Right atrium auricular region (tissue), 2 donors: ENCODE measurements at regions not wholly inside any gene's neighbourhood (a gene's known extent, or its start where the extent isn't known, plus 50 kb on each side); places are given as distances from the start of the nearest gene placed in this dataset.
"Not testable (repeated sequence)": the region's sequence is repeated elsewhere in the genome, so short reads cannot be mapped to it uniquely, and the experiment has no call there.

Experiments used
- DNase-seq: peaks from one replicate; pipeline ENCODE4 v3.0.0-alpha.2; 2019; ENCODE audit warnings: low spot score
- H3K27ac ChIP-seq, 2 donors: fragments of 200-600 bp; sonication (generic); 1 replicate in 1 of 2; 2 replicates in 1 of 2; pipeline ENCODE4 v1.5.1; 2016 to 2019
- H3K27me3 ChIP-seq, 2 donors: fragments of 200-600 bp; sonication (generic); one replicate each; pipeline versions ENCODE4 v1.5.1 to v1.6.0; 2017 to 2019
- H3K36me3 ChIP-seq: fragments of 200-600 bp; sonication (generic); one replicate; pipeline ENCODE4 v1.5.1; 2016
- H3K4me1 ChIP-seq, 2 donors: fragments of 200-600 bp; sonication (generic); one replicate each; pipeline versions ENCODE4 v1.5.1 to v1.6.0; 2017 to 2019
- H3K4me3 ChIP-seq, 2 donors: fragments of 200-600 bp; sonication (generic); 1 replicate in 1 of 2; 2 replicates in 1 of 2; pipeline ENCODE4 v1.5.1; 2017 to 2019; ENCODE audit warnings: mild to moderate bottlenecking in 1 of 2, moderate library complexity in 1 of 2
- H3K9me3 ChIP-seq, 2 donors: fragments of 200-600 bp; sonication (generic); one replicate each; pipeline ENCODE4 v1.5.1; 2019
- TF ChIP-seq, protein P1 (sequence below), 2 donors: fragments of 200-600 bp; sonication (generic); IDR thresholded peaks; one replicate each; pipeline ENCODE4 v1.5.1; 2019; ENCODE audit warnings: antibody characterized with exemption in 2 of 2

DNA sequence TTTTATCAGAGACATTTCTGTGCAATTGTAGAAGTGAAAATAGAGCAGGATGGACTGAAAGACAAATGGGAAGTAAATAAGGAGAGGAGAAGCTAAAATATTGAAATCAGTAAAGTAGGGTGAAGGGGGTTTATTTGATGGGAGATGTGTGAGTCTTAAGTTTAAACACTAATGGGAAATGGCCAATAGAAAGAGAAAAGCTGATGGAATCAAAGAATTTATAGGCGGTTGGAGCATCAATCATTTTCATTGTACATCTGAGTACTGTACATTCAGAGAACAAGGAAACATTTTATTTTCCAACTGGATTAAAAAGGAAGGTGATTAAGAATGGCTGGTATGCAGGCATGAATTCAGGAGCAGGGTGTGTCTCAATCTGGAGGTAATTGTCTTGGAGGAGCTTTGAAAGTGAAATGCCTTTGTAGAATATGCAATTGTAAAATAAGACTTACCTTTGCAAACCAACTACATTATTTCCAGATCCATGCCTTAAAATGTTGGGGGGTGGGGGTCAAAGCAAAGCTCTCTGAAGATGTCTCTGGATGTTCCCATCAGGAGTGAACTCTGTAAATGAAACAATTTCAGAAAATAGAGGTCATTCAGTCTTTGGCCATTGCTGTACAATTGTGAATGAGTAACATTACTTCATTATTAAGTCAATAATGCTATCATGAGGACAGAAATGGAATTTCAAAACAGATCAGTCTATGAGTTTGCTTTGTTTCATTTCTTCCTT lies 227.4 kb downstream of the SPATA31A1 start:
- H3K9me3 ChIP-seq, H3K4me1 ChIP-seq, H3K4me3 ChIP-seq, H3K27me3 ChIP-seq, H3K36me3 ChIP-seq, DNase-seq: not testable (repeated sequence)
- peak overlapping the region in 1 of 2 donors; percentile 61 for H3K27ac ChIP-seq

DNA sequence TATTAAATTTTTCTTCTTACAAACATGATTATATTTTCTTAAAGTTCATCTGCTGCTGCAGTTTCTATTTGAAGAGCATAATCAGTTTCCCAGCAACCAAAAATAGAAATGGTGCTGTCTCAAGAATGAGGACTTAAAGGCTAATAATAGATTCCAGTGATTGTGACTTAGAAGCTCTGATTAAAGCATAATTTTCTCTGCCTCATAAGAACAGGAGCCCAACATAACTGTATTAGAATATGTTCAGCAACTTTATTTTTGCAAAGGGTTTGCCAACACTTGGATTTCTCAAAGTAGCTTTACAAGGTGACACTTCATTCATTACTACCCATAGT lies 227.9 kb downstream of the SPATA31A1 start:
- peak overlapping the region in 1 of 2 donors; percentile 61 for H3K27ac ChIP-seq
- not testable (repeated sequence) for H3K27me3 ChIP-seq, DNase-seq, H3K36me3 ChIP-seq, H3K4me1 ChIP-seq, H3K4me3 ChIP-seq, H3K9me3 ChIP-seq

DNA sequence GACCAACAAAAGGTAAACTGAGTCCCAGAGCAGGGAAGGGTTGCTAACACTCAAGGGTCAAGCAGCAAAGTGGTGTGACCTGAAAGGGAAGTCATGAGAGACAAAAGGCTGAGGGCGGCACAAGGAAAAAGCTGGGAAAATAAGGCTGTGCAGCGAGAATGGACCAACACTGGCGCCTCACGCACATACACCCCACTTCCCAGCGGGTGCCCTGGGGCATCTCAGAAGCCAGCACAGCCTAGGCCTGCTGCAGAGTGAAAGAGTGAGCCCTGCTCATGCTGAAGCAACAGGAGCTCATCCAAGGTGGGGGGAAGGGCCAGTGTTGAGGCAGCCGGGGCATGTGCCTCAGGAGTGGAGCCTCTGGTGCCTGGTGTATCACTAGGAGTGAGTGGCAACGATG lies 229.8 kb downstream of the SPATA31A1 start:
- DNase-seq, H3K27me3 ChIP-seq, H3K9me3 ChIP-seq, H3K36me3 ChIP-seq, H3K27ac ChIP-seq, H3K4me1 ChIP-seq, H3K4me3 ChIP-seq: not testable (repeated sequence)

DNA sequence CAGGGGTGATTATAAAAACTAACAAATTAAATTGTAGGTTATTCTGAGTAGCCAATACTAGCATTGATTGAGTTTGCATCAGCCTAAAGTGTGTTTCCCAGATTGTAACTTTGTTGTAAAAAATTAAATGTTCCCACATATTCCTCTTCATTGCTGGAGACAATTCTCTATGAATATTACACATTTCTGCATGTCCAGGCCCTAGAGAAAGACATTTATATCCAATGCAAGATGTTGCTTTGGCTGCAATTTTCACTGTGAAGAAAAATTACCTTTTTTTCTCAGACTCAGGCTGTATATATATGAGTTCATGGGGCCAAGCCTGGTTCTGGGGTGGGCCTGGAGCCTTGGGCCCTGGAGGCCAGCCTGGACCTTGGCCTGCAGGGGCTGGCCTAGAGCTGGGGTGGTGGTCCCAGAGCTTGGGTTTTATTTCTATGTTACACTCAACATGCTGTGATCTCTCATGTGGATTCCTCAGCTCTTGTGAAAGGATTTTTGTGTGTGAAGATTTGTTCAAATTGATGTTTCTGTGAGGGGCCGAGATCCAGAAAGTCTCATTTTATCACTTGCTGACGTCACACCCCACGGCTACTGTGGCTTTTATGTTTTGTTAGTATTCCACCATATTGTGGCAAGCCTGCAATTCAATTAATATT lies 232.5 kb downstream of the SPATA31A1 start:
- no peaks in the 10 kb centered on the region for H3K36me3 ChIP-seq
- no peak overlapping the region for H3K4me3 ChIP-seq
- no peaks in the 10 kb centered on the region for H3K4me1 ChIP-seq
- no peaks in the 10 kb centered on the region for H3K9me3 ChIP-seq
- TF ChIP-seq, protein P1, sequence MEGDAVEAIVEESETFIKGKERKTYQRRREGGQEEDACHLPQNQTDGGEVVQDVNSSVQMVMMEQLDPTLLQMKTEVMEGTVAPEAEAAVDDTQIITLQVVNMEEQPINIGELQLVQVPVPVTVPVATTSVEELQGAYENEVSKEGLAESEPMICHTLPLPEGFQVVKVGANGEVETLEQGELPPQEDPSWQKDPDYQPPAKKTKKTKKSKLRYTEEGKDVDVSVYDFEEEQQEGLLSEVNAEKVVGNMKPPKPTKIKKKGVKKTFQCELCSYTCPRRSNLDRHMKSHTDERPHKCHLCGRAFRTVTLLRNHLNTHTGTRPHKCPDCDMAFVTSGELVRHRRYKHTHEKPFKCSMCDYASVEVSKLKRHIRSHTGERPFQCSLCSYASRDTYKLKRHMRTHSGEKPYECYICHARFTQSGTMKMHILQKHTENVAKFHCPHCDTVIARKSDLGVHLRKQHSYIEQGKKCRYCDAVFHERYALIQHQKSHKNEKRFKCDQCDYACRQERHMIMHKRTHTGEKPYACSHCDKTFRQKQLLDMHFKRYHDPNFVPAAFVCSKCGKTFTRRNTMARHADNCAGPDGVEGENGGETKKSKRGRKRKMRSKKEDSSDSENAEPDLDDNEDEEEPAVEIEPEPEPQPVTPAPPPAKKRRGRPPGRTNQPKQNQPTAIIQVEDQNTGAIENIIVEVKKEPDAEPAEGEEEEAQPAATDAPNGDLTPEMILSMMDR (IDR thresholded peaks at IDR 0.05): no peak
- H3K27me3 ChIP-seq: no peaks in the 10 kb centered on the region
- peak; percentile 59 for DNase-seq
- no peak overlapping the region for H3K27ac ChIP-seq

DNA sequence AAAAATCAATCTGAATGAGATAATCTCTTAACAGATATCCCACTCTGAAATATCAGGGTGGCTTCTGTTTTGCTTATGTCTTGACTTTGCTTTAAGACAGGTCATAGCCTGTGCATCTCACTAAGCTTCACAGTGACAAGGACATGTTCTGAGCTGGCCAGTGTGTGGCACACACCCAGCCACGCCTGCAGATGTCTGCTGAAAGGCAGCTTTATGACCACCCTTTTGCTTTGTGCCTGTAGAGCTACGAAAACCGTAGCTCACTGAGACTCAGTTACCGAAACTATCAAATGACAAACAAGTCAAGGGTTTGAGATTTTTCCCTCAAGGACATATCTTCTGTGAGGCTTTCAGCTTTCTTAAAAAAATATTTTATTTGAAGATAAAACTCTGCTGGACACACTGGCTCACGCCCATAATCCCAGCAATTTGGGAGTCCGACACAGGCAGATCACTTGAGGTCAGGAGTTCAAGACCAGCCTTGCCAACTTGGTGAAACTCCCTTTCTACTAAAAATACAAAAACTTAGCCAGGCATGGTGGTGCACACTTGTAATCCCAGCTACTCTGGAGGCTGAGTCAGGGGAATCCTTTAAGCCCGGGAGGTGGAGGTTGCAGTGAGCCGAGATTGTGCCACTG lies 233.2 kb downstream of the SPATA31A1 start:
- H3K27me3 ChIP-seq: no peaks in the 10 kb centered on the region
- no peaks in the 10 kb centered on the region for H3K36me3 ChIP-seq
- H3K4me3 ChIP-seq: no peak overlapping the region
- H3K4me1 ChIP-seq: no peaks in the 10 kb centered on the region
- TF ChIP-seq, protein P1 (IDR thresholded peaks at IDR 0.05): no peak
- H3K27ac ChIP-seq: no peak overlapping the region
- DNase-seq: no peak
- no peaks in the 10 kb centered on the region for H3K9me3 ChIP-seq

DNA sequence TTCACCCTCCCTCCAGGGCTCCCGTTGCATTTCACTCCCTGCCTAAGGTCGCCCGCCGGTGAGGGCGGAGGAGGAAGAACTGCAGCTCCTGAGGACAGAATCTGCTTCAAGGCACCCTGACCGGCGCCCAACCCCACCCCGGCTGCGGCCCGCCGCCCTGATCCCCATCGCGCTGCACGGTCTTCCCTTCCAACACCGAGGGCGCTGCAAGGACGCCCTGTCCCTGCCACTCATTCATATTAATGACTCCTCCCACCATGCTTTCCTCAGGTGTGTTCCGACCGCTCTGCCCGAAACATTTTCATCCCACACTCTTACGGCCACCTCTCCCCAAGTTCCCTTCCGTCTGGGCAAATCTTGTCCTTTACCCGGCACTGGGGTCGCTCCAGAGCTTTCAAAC lies 248.6 kb downstream of the SPATA31A1 start:
- not testable (repeated sequence) for H3K27me3 ChIP-seq, DNase-seq, H3K4me1 ChIP-seq, H3K27ac ChIP-seq, H3K36me3 ChIP-seq, H3K9me3 ChIP-seq, H3K4me3 ChIP-seq

DNA sequence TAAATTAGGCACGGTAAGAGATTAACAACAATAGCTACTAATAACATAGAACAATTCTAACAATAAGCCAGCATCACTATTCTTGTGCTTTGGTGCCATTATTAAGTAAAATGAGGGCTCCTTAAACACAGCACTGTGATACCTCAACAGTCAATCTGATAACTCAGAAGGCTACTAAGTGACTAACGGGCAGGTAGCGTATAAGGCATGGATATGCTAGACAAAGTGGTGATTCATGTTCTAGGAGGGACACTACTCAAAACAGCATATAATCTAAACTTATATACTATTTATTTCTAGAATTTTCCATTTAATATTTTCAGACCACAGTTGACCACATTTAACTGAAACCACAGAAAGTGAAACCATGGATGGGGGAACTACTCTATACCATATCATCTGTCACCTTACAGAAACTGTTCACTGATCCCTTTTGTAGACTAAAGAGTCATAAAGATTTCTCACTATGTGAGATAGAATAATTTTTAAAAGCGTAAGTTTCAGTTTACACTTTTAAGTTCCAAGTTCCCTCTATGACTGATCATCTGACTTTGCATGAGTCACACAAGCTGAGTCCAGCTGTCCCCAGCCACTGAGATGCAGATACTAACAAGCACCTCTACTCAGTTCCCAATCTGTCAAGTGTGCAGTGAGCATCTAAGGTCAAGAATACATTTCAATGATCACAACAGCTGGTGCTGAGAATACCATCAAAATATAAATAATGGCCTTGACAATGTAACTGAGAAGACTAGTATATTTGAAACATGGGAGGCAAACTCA lies 256.2 kb downstream of the SPATA31A1 start:
- not testable (repeated sequence) for H3K27ac ChIP-seq, H3K9me3 ChIP-seq, H3K4me3 ChIP-seq, H3K36me3 ChIP-seq, H3K27me3 ChIP-seq, DNase-seq, H3K4me1 ChIP-seq

DNA sequence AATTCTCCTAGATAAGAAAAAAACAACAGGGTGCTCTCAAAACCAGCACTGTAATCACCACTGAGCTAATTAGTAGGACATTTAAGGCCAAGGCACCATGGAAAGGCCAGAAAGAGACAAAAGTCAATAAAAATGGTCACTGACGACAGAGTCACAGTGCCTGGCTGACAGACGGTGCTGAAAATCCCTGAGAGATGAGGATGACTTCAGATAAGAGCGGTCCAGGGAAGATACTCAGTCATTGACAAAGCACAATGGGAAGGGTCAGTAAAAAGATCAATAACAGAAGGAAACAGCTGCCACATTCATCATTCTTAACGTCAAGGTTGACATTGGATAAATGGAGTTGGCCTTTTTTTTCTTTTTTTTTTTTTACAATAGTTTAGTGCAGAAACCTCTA lies 261.0 kb downstream of the SPATA31A1 start:
- not testable (repeated sequence) for H3K36me3 ChIP-seq, H3K27ac ChIP-seq, H3K27me3 ChIP-seq, H3K9me3 ChIP-seq, H3K4me3 ChIP-seq, DNase-seq, H3K4me1 ChIP-seq

DNA sequence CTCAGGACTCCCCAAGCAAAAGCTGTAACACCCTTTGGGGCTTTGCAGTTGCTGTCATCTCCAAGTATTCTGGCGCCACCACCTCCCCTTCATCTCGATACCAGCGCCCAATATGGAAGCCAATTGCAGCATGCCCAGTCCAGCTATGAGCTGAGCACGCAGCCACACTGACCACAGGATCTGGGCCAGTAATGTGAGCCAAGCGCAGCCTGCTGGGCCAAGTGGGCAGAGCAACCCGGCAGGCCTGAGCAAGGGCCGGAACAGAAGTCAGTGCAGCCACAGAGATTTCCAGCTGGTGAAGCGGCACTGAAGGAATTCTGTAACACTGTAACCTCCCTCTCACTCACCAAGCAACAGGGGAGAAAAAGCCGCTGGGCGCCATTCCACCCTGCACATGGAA lies 268.6 kb downstream of the SPATA31A1 start:
- H3K27ac ChIP-seq, DNase-seq, H3K9me3 ChIP-seq, H3K4me1 ChIP-seq, H3K36me3 ChIP-seq, H3K4me3 ChIP-seq, H3K27me3 ChIP-seq: not testable (repeated sequence)

DNA sequence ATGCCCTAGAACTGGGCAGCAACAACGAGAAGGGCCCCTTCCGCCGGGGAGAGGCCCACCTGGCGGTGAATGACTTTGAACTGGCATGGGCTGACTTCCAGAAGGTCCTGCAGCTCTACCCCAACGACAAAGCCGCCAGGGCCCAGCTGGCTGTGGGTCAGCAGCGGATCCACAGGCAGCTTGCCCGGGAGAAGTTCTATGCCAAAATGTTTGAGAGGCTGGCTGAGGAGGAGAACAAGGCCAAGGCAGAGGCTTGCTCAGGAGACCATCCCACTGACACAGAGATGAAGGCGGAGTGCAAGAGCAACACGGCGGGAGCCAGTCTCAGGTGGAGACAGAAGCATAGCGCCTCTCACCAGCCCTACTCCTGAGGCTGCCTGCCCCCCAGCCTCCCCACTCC lies 276.6 kb downstream of the SPATA31A1 start:
- DNase-seq, H3K4me3 ChIP-seq, H3K9me3 ChIP-seq, H3K27me3 ChIP-seq, H3K27ac ChIP-seq, H3K36me3 ChIP-seq, H3K4me1 ChIP-seq: not testable (repeated sequence)

DNA sequence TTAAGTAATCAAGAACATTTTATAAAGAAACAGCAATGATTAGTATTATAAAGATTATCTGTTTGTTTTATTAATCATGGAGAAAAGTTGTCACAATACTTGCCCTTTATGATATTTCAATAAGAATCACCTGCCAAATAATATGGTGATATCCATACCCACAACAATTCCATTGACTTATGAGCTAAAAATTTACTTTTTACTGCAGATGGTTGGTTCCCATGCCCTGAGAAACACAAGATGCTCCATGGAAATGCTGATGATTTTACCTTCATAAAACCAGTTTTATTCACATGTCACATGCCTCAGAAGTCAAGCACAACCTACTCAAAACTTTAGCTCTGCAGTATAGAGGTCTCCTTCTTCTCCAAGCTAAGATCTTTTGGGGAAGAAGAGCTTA lies 293.6 kb downstream of the SPATA31A1 start:
- not testable (repeated sequence) for H3K36me3 ChIP-seq, H3K27ac ChIP-seq, H3K9me3 ChIP-seq, H3K4me3 ChIP-seq, DNase-seq, H3K27me3 ChIP-seq, H3K4me1 ChIP-seq

DNA sequence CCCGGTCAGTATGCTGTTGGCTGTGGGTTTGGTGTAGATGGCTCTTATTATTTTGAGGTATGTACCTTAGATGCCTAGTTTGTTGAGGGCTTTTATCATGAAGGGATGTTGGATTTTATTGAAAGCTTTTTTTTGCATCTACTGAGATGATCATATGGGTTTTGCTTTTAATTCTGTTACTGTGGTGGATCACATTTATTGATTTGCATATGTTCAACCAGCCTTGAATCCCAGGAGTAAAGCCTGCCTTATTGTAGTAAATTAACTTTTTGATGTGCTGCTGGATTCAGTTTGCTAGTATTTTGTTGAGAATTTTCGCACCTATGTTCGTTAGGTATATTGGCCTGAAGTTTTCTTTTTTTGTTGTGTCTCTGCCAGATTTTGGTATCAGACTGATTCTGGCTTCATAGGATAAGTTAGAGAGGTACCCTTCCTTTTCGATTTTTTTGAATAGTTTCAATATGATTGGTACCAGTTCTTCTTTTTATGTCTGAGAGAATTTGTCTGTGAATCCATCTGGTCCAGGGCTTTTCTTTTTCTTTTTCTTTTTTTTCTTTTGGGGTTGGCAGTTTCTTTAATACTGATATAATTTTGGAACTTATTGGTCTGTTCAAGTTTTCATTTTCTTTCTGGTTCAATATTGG lies 301.6 kb downstream of the SPATA31A1 start:
- not testable (repeated sequence) for H3K4me3 ChIP-seq, H3K27me3 ChIP-seq, H3K36me3 ChIP-seq, DNase-seq, H3K9me3 ChIP-seq, H3K27ac ChIP-seq, H3K4me1 ChIP-seq
